HepG2 (cell line): ENCODE measurements at regions not wholly inside any gene's neighbourhood (a gene's known extent, or its start where the extent isn't known, plus 50 kb on each side); places are given as distances from the start of the nearest gene placed in this dataset.

Experiments used
- ATAC-seq: fragments of 200-7000 bp; cut with Tn5 transposase; 3 replicates; pipeline ENCODE4 v1.9.1; 2020; ENCODE audit warnings: mild to moderate bottlenecking, moderate library complexity
- BruUV-seq: library from RNA; stranded (reverse); fragments of 400-500 nt; replicated peaks from 2 replicates; lab custom pipeline; 2021; lab: Mats Ljungman, UMichigan
- CTCF ChIA-PET: fragments of 300-600 bp; formaldehyde crosslinking; extraction: SDS; loops from one replicate; lab custom pipeline; 2021; ENCODE audit warnings: low total read pairs, inconsistent platforms, low intra/inter-chr PET ratio; lab: Yijun Ruan, JAX
- POLR2A ChIA-PET: fragments of 350-600 bp; sonication (Branson Sonifier 250); formaldehyde crosslinking; loops from one replicate; lab custom pipeline; 2020; ENCODE audit warnings: antibody characterized with exemption, inconsistent platforms; lab: Yijun Ruan, JAX
- DNase-seq: peaks from one replicate; pipeline ENCODE4 v3.0.0-alpha.2; 2015; ENCODE audit warnings: low spot score
- FAIRE-seq: peaks from 3 replicates; lab custom pipeline; 2011; peaks lifted over from hg19 to GRCh38; lab: Jason Lieb, UNC
- H2AFZ ChIP-seq: one replicate; pipeline ENCODE4 v1.6.1; 2011; ENCODE audit warnings: low read length, inconsistent platforms
- H3K27ac ChIP-seq: fragments of 300-600 bp; 3 replicates; pipeline ENCODE4 v1.8.0; 2011; ENCODE audit warnings: mixed run types, mild to moderate bottlenecking, mixed read lengths, low read length, inconsistent platforms; ENCODE audit not compliant: insufficient read depth; ENCODE audit errors: extremely low read length
- H3K27me3 ChIP-seq, 2 experiments: fragments of 200-600 bp in 1 of 2; 2 replicates in 1 of 2; 3 replicates in 1 of 2; pipeline versions ENCODE4 v1.6.0 to v1.8.0; 2011; ENCODE audit warnings: low read length in 2 of 2, mild to moderate bottlenecking in 2 of 2, moderate library complexity in 2 of 2, inconsistent platforms in 1 of 2; ENCODE audit not compliant: insufficient read depth in 2 of 2, control insufficient read depth in 1 of 2
- H3K36me3 ChIP-seq, 2 experiments: fragments of 200-600 bp in 1 of 2; replicated peaks in 1 of 2; 2 replicates in 1 of 2; 3 replicates in 1 of 2; pipeline versions ENCODE4 v1.5.1 to v1.8.0; 2011; ENCODE audit warnings: low read length in 2 of 2, inconsistent platforms in 1 of 2; ENCODE audit not compliant: insufficient read depth in 2 of 2, control insufficient read depth in 1 of 2
- H3K4me1 ChIP-seq: 2 replicates; pipeline ENCODE4 v1.5.1; 2012; ENCODE audit warnings: low read length, inconsistent platforms; ENCODE audit not compliant: insufficient read depth
- H3K4me2 ChIP-seq: 2 replicates; pipeline ENCODE4 v1.6.0; 2011; ENCODE audit warnings: low read depth, low read length, inconsistent platforms
- H3K4me3 ChIP-seq, 3 experiments: fragments of 200-600 bp in 1 of 3; sonication (generic), shearing (Covaris generic) in 1 of 3; replicated peaks in 1 of 3; 2 replicates each; pipeline ENCODE4 v1.5.1; 2011 to 2016; ENCODE audit warnings: low read length in 3 of 3, inconsistent platforms in 2 of 3, low read depth in 2 of 3, mild to moderate bottlenecking in 2 of 3, control low read depth in 1 of 3, mixed read lengths in 1 of 3; ENCODE audit not compliant: insufficient read depth in 1 of 3
- H3K79me2 ChIP-seq: one replicate; pipeline ENCODE4 v1.6.1; 2011; ENCODE audit warnings: low read length, inconsistent platforms; ENCODE audit not compliant: insufficient read depth
- H3K9ac ChIP-seq: 2 replicates; pipeline ENCODE4 v1.6.0; 2011; ENCODE audit warnings: mild to moderate bottlenecking, low read depth, low read length, inconsistent platforms; ENCODE audit not compliant: insufficient read depth
- H3K9me3 ChIP-seq: 2 replicates; pipeline ENCODE4 v1.5.1; 2012; ENCODE audit warnings: mild to moderate bottlenecking, low read length
- H4K20me1 ChIP-seq: 2 replicates; pipeline ENCODE4 v1.6.0; 2011; ENCODE audit warnings: inconsistent platforms, mild to moderate bottlenecking, low read length, moderate library complexity; ENCODE audit not compliant: insufficient read depth
- FOSL1 ChIP-seq: sonication (generic); formaldehyde crosslinking; IDR thresholded peaks from 2 replicates; pipeline ENCODE4 v1.9.0; 2021; ENCODE audit warnings: missing genetic modification reagents, borderline replicate concordance
- KDM4B ChIP-seq: sonication (generic); formaldehyde crosslinking; IDR thresholded peaks from 2 replicates; pipeline ENCODE4 v1.4.0; 2020; ENCODE audit warnings: missing genetic modification reagents
- MZF1 ChIP-seq: sonication (generic); formaldehyde crosslinking; IDR thresholded peaks from 2 replicates; pipeline ENCODE4 v1.8.1; 2023; ENCODE audit warnings: mild to moderate bottlenecking, missing genetic modification reagents, borderline replicate concordance
- NR2C2 ChIP-seq: sonication (generic); formaldehyde crosslinking; IDR thresholded peaks from 2 replicates; pipeline ENCODE4 v1.4.0; 2020; ENCODE audit warnings: missing genetic modification reagents, mild to moderate bottlenecking, moderate library complexity, borderline replicate concordance
- RBFOX2 ChIP-seq: fragments of 200-400 bp; formaldehyde crosslinking; IDR thresholded peaks from 2 replicates; pipeline ENCODE4 v1.6.1; 2017; ENCODE audit warnings: low read depth, mild to moderate bottlenecking, low read length
- RFXAP ChIP-seq: sonication (generic); formaldehyde crosslinking; IDR thresholded peaks from 2 replicates; pipeline ENCODE4 v1.4.0; 2020; ENCODE audit warnings: missing genetic modification reagents, borderline replicate concordance
- SNAPC5 ChIP-seq: sonication (generic); formaldehyde crosslinking; IDR thresholded peaks from 2 replicates; pipeline ENCODE4 v1.8.1; 2023; ENCODE audit warnings: mild to moderate bottlenecking, missing genetic modification reagents, borderline replicate concordance
- SP140L ChIP-seq: sonication (generic); formaldehyde crosslinking; IDR thresholded peaks from 2 replicates; pipeline ENCODE4 v1.4.0; 2020; ENCODE audit warnings: missing genetic modification reagents, borderline replicate concordance
- TFDP2 ChIP-seq: sonication (generic); formaldehyde crosslinking; IDR thresholded peaks from 2 replicates; pipeline ENCODE4 v1.4.0; 2020; ENCODE audit warnings: missing genetic modification reagents
- THAP11 ChIP-seq: IDR thresholded peaks from 2 replicates; pipeline ENCODE4 v1.6.1; 2016; ENCODE audit warnings: missing biosample characterization, missing genetic modification reagents
- U2AF1 ChIP-seq: fragments of 200-400 bp; formaldehyde crosslinking; optimal IDR thresholded peaks from 2 replicates; pipeline ENCODE3; 2017; ENCODE audit warnings: mild to moderate bottlenecking, low read depth, low read length
- ZBED4 ChIP-seq: sonication (generic); formaldehyde crosslinking; IDR thresholded peaks from 2 replicates; pipeline ENCODE4 v1.4.0; 2020; ENCODE audit warnings: missing genetic modification reagents, borderline replicate concordance
- ZFP62 ChIP-seq: sonication (generic); formaldehyde crosslinking; IDR thresholded peaks from 2 replicates; pipeline ENCODE4 v1.4.0; 2020; ENCODE audit warnings: missing genetic modification reagents
- ZNF160 ChIP-seq: sonication (generic); formaldehyde crosslinking; IDR thresholded peaks from 2 replicates; pipeline ENCODE4 v1.8.0; 2022; ENCODE audit warnings: mild to moderate bottlenecking, inconsistent platforms, missing genetic modification reagents
- ZNF335 ChIP-seq: sonication (generic); formaldehyde crosslinking; IDR thresholded peaks from 2 replicates; pipeline ENCODE4 v1.4.0; 2020; ENCODE audit warnings: missing genetic modification reagents
- ZNF33B ChIP-seq: sonication (generic); formaldehyde crosslinking; IDR thresholded peaks from 2 replicates; pipeline ENCODE4 v1.5.1; 2020; ENCODE audit warnings: mild to moderate bottlenecking, missing genetic modification reagents
- ZNF44 ChIP-seq: sonication (generic); formaldehyde crosslinking; IDR thresholded peaks from 2 replicates; pipeline ENCODE4 v1.5.1; 2020; ENCODE audit warnings: mild to moderate bottlenecking, missing genetic modification reagents
- ZNF652 ChIP-seq: IDR thresholded peaks from 2 replicates; pipeline ENCODE4 v1.6.1; 2016; ENCODE audit warnings: low read depth, borderline replicate concordance
- ZNF772 ChIP-seq: sonication (generic); formaldehyde crosslinking; IDR thresholded peaks from 2 replicates; pipeline ENCODE4 v1.5.0; 2020; ENCODE audit warnings: mild to moderate bottlenecking, missing genetic modification reagents
- WGBS: methylation state at CpG from one replicate; pipeline ENCODE4 v1.1.6; 2017; ENCODE audit warnings: low lambda C conversion rate; 5-methylcytosine and 5-hydroxymethylcytosine counted together
- in situ Hi-C: cut with HindIII; loops from 2 replicates; pipeline ENCODE4 v1.10.0; 2017; ENCODE audit warnings: low pct_unique_long_range_greater_than_20kb; ENCODE audit not compliant: extremely low pct_ligation_motif_present
- intact Hi-C: fragments of 100-400 bp; cut with micrococcal nuclease; formaldehyde crosslinking; loops from one replicate; pipeline ENCODE4 v1.10.0; 2022; ENCODE audit not compliant: unreplicated experiment

GRCh38 chrX:148380650-148381561, 119.5 kb upstream of the AFF2 start:
- ATAC-seq (no peak), DNase-seq (no peak), FAIRE-seq (no peak)
- H3K4me3 ChIP-seq = no peak overlapping the region
- H2AFZ ChIP-seq = no peak overlapping the region
- no TSS peak for BruUV-seq
- WGBS = 3% methylated on average over 6 of the region's 9 CpGs
- ChIA-PET CTCF (no interaction called here), POLR2A (no interaction called here)
- H4K20me1 ChIP-seq = no peaks in the 10 kb centered on the region
- intact Hi-C loops (no loop called here), in situ Hi-C loops (no loop called here)
- H3K9ac ChIP-seq = no peak overlapping the region
- no peaks in the 10 kb centered on the region for H3K79me2 ChIP-seq
- no peaks in the 10 kb centered on the region for H3K4me1 ChIP-seq
- H3K9me3 ChIP-seq = peaks cover 6% of the 10 kb centered on the region; the same call in 1 of the 2 replicates
- TF ChIP-seq RFXAP = no peak
- no peak for TF ChIP-seq TFDP2 (CRISPR knock-in tag)
- no peak for TF ChIP-seq THAP11 (CRISPR knock-in tag)
- no peak for TF ChIP-seq RBFOX2
- no peak for TF ChIP-seq KDM4B (CRISPR knock-in tag)
- no peak for TF ChIP-seq ZNF44 (CRISPR knock-in tag)
- no peak for TF ChIP-seq NR2C2
- TF ChIP-seq SNAPC5 (CRISPR knock-in tag) = no peak
- TF ChIP-seq ZNF772 (CRISPR knock-in tag) = no peak
- no peak for TF ChIP-seq U2AF1
- no peak for TF ChIP-seq ZNF160
- TF ChIP-seq FOSL1 (CRISPR knock-in tag) = no peak
- TF ChIP-seq ZBED4 (CRISPR knock-in tag) = no peak
- no peak for TF ChIP-seq ZNF652 (CRISPR knock-in tag)
- TF ChIP-seq ZNF33B (CRISPR knock-in tag) = no peak
- TF ChIP-seq SP140L = no peak
- no peak for TF ChIP-seq ZNF335 (CRISPR knock-in tag)
- no peak for TF ChIP-seq MZF1
- no peak for TF ChIP-seq ZFP62 (CRISPR knock-in tag)
- no peaks in the 10 kb centered on the region for H3K36me3 ChIP-seq
- H3K4me2 ChIP-seq = no peak overlapping the region
- no peaks in the 10 kb centered on the region for H3K27me3 ChIP-seq
- H3K27ac ChIP-seq = no peak overlapping the region
